LHCN-M2 (cell line): ENCODE measurements at regions not wholly inside any gene's neighbourhood (a gene's known extent, or its start where the extent isn't known, plus 50 kb on each side); places are given as distances from the start of the nearest gene placed in this dataset.
A peak's percentile ranks its signal among the peaks of the same experiment; 100 is the strongest.
"Not testable (repeated sequence)": the region's sequence is repeated elsewhere in the genome, so short reads cannot be mapped to it uniquely, and the experiment has no call there.

Experiments
- DNase-seq: peaks from one replicate; pipeline ENCODE4 v3.0.0-alpha.2; 2012; ENCODE audit warnings: low read depth

DNA sequence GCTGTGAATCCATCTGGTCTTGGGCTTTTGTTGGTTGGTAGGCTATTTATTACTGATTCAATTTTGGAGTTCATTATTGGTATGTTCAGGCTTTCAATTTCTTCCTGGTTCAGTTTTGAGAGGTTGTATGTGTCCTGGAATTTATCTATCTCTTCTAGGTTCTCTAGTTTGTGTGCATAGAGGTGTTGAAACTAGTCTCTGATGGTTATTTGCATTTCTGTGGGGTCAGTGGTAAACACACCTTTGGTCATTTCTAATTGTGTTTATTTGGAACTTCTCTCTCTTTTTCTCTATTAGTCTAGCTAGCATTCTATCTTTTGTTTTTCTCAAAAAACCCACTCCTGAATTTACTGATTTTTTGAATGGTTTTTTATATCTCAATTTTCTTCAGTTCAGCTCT lies 70.1 kb upstream of the IRAK1BP1 start:
- no peak for DNase-seq

DNA sequence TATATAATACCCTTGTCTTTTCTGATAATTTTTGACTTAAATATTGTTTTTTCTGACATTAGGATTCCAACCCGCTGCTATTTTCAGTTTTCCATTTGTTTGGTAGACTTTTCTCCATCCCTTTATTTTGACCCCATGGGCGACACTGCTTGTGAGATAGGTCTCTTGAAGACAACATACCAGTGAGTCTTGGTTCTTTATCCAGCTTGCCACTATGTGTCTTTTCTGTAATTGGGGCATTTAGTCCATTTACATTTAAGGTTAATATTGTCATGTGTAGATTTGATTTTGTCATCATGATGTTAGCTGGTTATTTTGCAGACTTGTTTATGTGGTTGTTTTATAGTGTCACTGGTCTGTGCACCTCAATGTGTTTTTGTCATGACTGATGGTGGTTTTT lies 67.7 kb upstream of the IRAK1BP1 start:
- no peak for DNase-seq

DNA sequence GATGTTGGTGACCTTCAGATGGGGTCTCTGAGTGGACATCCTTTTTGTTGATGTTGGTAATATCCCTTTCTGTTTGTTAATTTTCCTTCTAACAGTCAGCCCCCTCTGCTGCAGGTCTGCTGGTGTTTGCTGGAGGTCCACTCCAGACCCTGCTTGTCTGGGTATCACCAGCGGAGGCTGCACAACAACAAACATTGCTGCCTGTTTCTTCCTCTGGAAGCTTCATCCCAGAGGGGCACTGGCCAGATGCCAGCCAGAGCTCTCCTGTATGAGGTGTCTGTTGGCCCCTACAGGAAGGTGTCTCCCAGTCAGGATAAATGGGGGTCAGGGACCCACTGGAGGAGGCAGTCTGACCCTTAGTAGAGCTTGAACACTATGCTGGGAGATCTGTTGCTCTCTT lies 60.6 kb upstream of the IRAK1BP1 start:
- not testable (repeated sequence) for DNase-seq

DNA sequence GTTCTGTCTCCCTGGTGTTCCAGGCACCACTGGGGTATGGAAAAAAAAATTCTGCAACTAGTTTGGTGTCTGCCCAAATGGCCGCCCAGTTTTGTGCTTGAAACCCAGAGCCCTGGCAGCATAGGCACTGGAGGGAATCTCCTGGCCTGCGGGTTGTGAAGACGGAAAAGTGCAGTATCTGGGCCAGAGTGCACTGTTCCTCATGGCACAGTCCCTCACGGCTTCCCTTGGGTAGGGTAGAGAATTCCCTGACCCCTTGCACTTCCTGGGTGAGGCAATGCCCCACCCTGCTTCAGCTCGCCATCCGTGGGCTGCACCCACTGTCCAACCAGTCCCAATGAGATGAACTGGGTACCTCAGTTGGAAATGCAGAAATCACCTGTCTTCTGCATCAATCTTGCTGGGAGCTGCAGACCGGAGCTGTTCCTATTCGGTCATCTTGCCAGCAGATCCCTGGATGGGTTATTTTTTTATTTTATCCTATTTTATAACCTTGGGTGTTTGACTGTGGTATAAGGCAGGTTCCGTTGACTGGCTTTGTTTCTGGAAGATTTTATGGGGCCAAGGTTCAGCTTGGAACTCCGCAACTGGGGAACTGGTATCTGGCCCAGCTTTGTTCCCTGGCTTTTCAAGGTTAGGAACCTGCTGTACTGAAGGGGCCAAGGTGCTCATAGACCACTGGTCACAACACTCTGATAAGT lies 59.5 kb upstream of the IRAK1BP1 start:
- DNase-seq = not testable (repeated sequence)

DNA sequence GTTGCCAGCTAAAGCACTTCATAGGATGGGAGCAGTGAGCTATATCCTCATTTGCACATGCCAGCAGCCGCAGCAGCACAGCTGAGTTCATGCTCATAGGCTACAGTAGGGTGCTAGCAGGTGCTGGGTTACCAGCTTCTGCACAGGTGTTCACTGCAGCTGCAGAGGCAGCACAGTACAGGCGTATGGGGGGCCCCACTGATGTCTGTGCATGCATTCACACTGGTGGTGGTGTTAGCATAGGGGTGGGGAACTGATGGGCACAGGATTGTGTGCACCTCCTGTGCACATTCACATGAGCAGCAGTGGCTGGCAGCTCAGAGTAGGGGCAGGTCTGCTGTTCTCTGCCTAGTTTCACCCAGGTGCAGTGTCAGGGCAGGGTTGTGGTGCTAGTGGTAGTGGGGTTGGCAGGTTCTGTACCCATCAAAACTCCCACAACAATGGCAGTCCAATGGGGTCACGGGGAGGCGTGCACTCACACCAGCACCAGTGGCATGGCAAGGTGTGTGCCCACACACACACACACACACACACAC lies 58.9 kb upstream of the IRAK1BP1 start:
- DNase-seq = no peak

DNA sequence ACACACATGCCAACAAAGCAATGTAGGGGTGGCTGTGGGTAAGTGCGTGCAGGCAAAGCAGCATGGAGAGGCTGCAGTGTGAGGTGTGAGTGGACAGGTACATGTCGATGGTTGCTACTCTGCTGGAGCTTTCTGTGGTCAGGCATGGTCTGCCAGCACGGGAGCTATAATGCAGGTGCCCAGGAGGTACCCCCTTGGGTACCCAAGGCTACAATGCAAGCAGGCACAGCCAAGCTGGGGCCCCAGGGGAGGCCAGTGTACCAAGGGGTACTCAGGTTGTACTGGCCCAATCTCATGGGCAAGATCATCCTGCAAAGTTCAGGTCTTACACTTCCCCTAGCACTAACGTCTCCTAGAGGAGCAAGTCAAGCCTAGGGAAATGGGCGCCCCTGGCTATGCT lies 58.4 kb upstream of the IRAK1BP1 start:
- DNase-seq = no peak

DNA sequence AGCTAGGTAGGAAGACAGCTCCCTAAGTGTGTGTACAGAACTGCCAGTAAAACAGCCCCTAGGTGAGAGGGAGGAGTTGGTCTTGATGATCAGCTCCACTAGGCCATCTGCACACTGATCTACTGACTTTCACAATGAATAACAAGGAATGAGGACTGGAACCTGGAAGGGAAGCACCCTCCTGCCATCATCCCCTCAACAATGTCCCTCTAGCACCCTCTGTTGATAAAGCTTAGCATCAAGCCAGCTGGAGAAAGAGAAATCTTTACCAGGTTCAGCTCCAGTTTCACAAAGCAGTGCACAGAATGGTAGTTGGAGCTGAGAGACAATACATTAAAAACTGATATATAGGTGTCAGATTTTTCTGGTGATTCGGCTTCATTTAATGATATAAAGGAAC lies 57.2 kb upstream of the IRAK1BP1 start:
- DNase-seq = peak; percentile 44

DNA sequence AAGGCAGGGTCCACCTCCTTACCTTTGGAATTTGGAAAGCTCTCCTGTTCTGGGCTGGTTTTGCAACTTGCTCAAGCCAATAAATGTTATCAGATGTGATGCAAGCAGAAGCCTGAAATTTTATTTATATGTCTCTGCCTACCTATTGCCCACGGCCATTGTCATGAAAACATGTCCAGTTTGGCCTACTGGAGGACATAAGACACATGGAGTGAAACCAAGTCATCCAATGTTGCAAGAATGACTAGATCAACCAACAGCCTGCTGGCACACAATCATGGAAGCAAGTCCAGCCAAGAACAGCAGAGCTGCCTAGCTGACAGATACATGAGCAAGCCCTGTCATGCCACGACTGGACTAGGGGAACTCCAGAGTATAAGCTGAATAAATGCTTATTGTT lies 56.7 kb upstream of the IRAK1BP1 start:
- peak; percentile 23 for DNase-seq
